H1 (cell line): ENCODE measurements at regions not wholly inside any gene's neighbourhood (a gene's known extent, or its start where the extent isn't known, plus 50 kb on each side); places are given as distances from the start of the nearest gene placed in this dataset.

Experiments
- CREB1 ChIP-seq: IDR thresholded peaks from 2 replicates; pipeline ENCODE4 v1.6.1; 2012; ENCODE audit warnings: inconsistent platforms
- EP300 ChIP-seq, 2 experiments: IDR thresholded peaks; 1 replicate in 1 of 2; 2 replicates in 1 of 2; pipeline ENCODE4 v1.6.1; 2011 to 2012; ENCODE audit warnings: low read depth in 2 of 2, low read length in 2 of 2, mild to moderate bottlenecking in 2 of 2, borderline replicate concordance in 1 of 2, inconsistent platforms in 1 of 2, moderate library complexity in 1 of 2
- JUN ChIP-seq: IDR thresholded peaks from 2 replicates; pipeline ENCODE4 v1.6.1; 2011; ENCODE audit warnings: low read depth, mild to moderate bottlenecking, improper control_type of control experiment, low read length
- POLR2A ChIP-seq, 2 experiments: IDR thresholded peaks; 1 replicate in 1 of 2; 2 replicates in 1 of 2; pipeline ENCODE4 v1.6.1; 2011; ENCODE audit warnings: low read depth in 2 of 2, low read length in 2 of 2, mild to moderate bottlenecking in 2 of 2; ENCODE audit errors: control extremely low read depth in 1 of 2
- POU5F1 ChIP-seq: IDR thresholded peaks from 2 replicates; pipeline ENCODE4 v1.6.1; 2011; ENCODE audit warnings: low read depth, mild to moderate bottlenecking, low read length, moderate library complexity
- SIX5 ChIP-seq: IDR thresholded peaks from 2 replicates; pipeline ENCODE4 v1.6.1; 2011; ENCODE audit warnings: mild to moderate bottlenecking, low read depth, low read length
- SP1 ChIP-seq: IDR thresholded peaks from 2 replicates; pipeline ENCODE4 v1.6.1; 2011; ENCODE audit warnings: low read depth, low read length
- TF ChIP-seq, protein P1 (sequence below): IDR thresholded peaks from 2 replicates; pipeline ENCODE4 v1.6.1; 2012; ENCODE audit warnings: inconsistent platforms
- TF ChIP-seq, protein P2 (sequence below): IDR thresholded peaks from 2 replicates; pipeline ENCODE4 v1.6.1; 2012; ENCODE audit warnings: low read length, inconsistent platforms
- TF ChIP-seq, protein P3 (sequence below), 3 experiments: IDR thresholded peaks; 1 replicate in 2 of 3; 2 replicates in 1 of 3; pipeline versions ENCODE4 v1.5.1 to v1.6.1; 2011; ENCODE audit warnings: low read length in 3 of 3, mild to moderate bottlenecking in 3 of 3, inconsistent platforms in 2 of 3, low read depth in 1 of 3, moderate library complexity in 1 of 3; ENCODE audit not compliant: insufficient read depth in 1 of 3; ENCODE audit errors: control extremely low read depth in 1 of 3

DNA sequence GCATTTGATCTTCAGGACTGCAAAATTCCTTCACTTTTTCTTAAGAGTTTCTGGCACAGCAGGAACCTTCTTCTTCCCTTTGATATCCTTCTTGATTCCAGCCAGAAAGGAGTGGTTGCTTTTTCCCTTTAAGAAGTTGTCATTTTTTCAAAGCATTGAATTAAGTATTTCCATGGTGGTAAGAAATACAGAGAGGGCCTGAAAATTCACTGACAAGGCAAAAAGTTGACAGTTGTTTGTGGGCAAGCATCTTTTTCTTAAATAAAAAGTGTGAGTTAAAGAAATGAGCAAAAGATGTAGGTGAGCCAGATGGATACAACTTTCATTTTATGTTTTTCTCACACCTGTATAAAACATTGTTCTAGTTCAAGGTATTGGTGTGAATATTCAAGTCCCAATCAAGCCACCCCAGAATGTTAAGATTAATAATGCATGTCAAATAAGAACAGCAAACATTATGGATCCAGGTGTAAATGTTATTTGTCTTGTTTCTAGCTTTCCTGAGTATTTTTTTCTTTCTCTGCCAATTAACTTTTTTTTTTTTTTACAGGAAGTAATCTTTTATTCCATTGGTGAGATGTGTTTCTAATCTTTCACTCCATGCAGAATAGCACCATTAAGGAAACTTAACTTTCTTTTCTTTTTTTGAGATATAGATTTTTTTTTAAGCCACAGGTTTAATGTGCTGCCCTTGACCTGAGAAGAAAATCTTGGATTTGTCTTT, 334.3 kb upstream of the SEMA3A start:
- TF ChIP-seq POLR2A (IDR thresholded peaks at IDR 0.05; ENCODE audit: control extremely low read depth in 1 of 2, low read depth in 2 of 2, low read length in 2 of 2) (no peak), CREB1 (no peak), JUN (no peak), EP300 (IDR thresholded peaks at IDR 0.05; ENCODE audit: borderline replicate concordance in 1 of 2, low read depth in 2 of 2, low read length in 2 of 2) (no peak), POU5F1 (no peak), SP1 (no peak), SIX5 (no peak)
- TF ChIP-seq, protein P1, sequence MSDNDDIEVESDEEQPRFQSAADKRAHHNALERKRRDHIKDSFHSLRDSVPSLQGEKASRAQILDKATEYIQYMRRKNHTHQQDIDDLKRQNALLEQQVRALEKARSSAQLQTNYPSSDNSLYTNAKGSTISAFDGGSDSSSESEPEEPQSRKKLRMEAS: no peak
- TF ChIP-seq, protein P2, sequence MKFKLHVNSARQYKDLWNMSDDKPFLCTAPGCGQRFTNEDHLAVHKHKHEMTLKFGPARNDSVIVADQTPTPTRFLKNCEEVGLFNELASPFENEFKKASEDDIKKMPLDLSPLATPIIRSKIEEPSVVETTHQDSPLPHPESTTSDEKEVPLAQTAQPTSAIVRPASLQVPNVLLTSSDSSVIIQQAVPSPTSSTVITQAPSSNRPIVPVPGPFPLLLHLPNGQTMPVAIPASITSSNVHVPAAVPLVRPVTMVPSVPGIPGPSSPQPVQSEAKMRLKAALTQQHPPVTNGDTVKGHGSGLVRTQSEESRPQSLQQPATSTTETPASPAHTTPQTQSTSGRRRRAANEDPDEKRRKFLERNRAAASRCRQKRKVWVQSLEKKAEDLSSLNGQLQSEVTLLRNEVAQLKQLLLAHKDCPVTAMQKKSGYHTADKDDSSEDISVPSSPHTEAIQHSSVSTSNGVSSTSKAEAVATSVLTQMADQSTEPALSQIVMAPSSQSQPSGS: no peak
- TF ChIP-seq, protein P3, sequence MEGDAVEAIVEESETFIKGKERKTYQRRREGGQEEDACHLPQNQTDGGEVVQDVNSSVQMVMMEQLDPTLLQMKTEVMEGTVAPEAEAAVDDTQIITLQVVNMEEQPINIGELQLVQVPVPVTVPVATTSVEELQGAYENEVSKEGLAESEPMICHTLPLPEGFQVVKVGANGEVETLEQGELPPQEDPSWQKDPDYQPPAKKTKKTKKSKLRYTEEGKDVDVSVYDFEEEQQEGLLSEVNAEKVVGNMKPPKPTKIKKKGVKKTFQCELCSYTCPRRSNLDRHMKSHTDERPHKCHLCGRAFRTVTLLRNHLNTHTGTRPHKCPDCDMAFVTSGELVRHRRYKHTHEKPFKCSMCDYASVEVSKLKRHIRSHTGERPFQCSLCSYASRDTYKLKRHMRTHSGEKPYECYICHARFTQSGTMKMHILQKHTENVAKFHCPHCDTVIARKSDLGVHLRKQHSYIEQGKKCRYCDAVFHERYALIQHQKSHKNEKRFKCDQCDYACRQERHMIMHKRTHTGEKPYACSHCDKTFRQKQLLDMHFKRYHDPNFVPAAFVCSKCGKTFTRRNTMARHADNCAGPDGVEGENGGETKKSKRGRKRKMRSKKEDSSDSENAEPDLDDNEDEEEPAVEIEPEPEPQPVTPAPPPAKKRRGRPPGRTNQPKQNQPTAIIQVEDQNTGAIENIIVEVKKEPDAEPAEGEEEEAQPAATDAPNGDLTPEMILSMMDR (IDR thresholded peaks at IDR 0.05; ENCODE audit: control extremely low read depth in 1 of 3, insufficient read depth in 1 of 3, low read depth in 1 of 3, low read length in 3 of 3): no peak
